ENCODE measurements at regions not wholly inside any gene's neighbourhood (a gene's known extent, or its start where the extent isn't known, plus 50 kb on each side); places are given as distances from the start of the nearest gene placed in this dataset.

- TF ChIP-seq GATA2 (IDR thresholded peaks at IDR 0.05; ENCODE audit: low read depth, low read length): no peak
- TF ChIP-seq GATA3 (IDR thresholded peaks at IDR 0.05; ENCODE audit: low read depth, low read length): no peak
Observed at GRCh38 chr1:195794225-195794624, 814.0 kb downstream of the KCNT2 start.
